ENCODE measurements at regions not wholly inside any gene's neighbourhood (a gene's known extent, or its start where the extent isn't known, plus 50 kb on each side); places are given as distances from the start of the nearest gene placed in this dataset.

DNA sequence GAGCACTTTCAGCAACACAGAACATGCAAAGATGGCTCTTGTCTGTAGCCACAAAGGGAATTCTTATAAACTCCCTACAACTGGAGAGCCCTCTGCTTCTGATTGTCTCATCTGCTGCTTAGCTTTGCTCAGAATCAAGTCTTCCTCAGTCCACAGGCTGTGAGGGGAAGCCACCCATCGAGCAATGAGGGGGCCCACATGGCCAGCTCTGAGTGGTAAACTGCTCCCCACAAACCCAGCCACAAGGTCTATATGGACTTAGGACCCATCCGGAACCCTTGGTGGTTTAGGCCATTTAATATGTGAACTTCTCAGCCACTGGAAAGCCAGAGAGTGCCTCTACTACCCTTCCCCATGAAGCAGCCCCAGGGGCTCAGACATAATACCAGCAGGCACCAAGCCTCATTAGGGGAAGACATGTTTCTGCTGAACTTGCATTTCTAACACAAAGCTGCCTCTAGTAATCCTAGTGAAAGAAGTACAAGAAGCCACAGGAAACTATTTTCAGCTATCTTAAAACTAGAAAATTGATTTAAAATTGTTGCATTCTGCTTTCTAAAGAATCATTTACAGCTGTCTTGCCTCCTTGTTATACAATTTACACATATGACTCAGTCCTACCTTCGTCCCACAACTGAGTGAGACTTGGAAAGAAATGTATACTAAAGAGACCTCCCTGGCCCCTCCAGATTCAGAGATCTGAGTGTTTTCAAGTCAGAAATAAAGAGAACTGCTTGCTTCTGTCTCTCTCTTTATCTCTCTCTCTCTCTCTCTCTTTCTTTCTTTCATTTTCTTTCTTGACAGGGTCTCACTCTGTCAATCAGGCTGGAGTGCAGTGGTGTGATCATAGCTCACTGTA lies 90.2 kb downstream of the ESM1 start:
- TF ChIP-seq CTCF (IDR thresholded peaks at IDR 0.05), result no peak
- TF ChIP-seq POLR2AphosphoS5 (IDR thresholded peaks at IDR 0.05), result no peak
- TF ChIP-seq POLR2A (IDR thresholded peaks at IDR 0.05), result no peak
- no peak for TF ChIP-seq EP300 (IDR thresholded peaks at IDR 0.05)
